ENCODE measurements at regions not wholly inside any gene's neighbourhood (a gene's known extent, or its start where the extent isn't known, plus 50 kb on each side); places are given as distances from the start of the nearest gene placed in this dataset.

- intact Hi-C loops (cut with micrococcal nuclease): no loop called here
- no peaks in the 10 kb centered on the region for H3K4me1 Mint-ChIP-seq
- ChIA-PET CTCF (no interaction called here), POLR2A (no interaction called here)
- H3K36me3 Mint-ChIP-seq: no peaks in the 10 kb centered on the region
- Histone ChIP-seq H3K36me3 (ENCODE audit: control insufficient read depth in 2 of 3, insufficient read depth in 3 of 3, low read length in 3 of 3) (no peaks in the 10 kb centered on the region), H3K4me1 (ENCODE audit: control insufficient read depth in 2 of 2, insufficient read depth in 2 of 2, low read length in 2 of 2) (no peaks in the 10 kb centered on the region), H3K27ac (ENCODE audit: low read depth, low read length) (no peak overlapping the region), H3K27me3 (ENCODE audit: control insufficient read depth in 2 of 2, insufficient read depth in 2 of 2, low read length in 2 of 2) (no peaks in the 10 kb centered on the region), H3K9me3 (ENCODE audit: control insufficient read depth in 2 of 3, low read length in 3 of 3) (no peaks in the 10 kb centered on the region), H3K4me3 (ENCODE audit: low read length) (no peak overlapping the region)
- no peak overlapping the region for H3K27ac Mint-ChIP-seq
- DNase-seq (no peak), ATAC-seq (no peak)
- peaks cover 0 to 9% (median 0%) of the 10 kb centered on the region in 11 donors for H3K9me3 Mint-ChIP-seq
- no peak overlapping the region for H3K4me3 Mint-ChIP-seq
- no peaks in the 10 kb centered on the region for H3K27me3 Mint-ChIP-seq
Observed at GRCh38 chr21:22132358-22133071, 1134.3 kb downstream of the NCAM2 start.

GRCh38 chr21:22136740-22137139 is 1138.5 kb downstream of the NCAM2 start:
- Histone ChIP-seq H3K4me1 (ENCODE audit: control insufficient read depth in 2 of 2, insufficient read depth in 2 of 2, low read length in 2 of 2) (no peaks in the 10 kb centered on the region), H3K36me3 (ENCODE audit: control insufficient read depth in 2 of 3, insufficient read depth in 3 of 3, low read length in 3 of 3) (no peaks in the 10 kb centered on the region), H3K4me3 (ENCODE audit: low read length) (no peak overlapping the region), H3K27ac (ENCODE audit: low read depth, low read length) (no peak overlapping the region), H3K9me3 (ENCODE audit: control insufficient read depth in 2 of 3, low read length in 3 of 3) (no peaks in the 10 kb centered on the region), H3K27me3 (ENCODE audit: control insufficient read depth in 2 of 2, insufficient read depth in 2 of 2, low read length in 2 of 2) (no peaks in the 10 kb centered on the region)
- Mint-ChIP-seq H3K27me3 (no peaks in the 10 kb centered on the region), H3K36me3 (no peaks in the 10 kb centered on the region), H3K4me3 (no peak overlapping the region), H3K9me3 (peaks cover 0 to 6% (median 0%) of the 10 kb centered on the region in 11 donors), H3K4me1 (no peaks in the 10 kb centered on the region), H3K27ac (no peak overlapping the region)
- DNase-seq: no peak
- ATAC-seq: no peak
- intact Hi-C loops (cut with micrococcal nuclease): no loop called here
- ChIA-PET CTCF (no interaction called here), POLR2A (no interaction called here)

GRCh38 chr21:22138297-22139016 is 1140.2 kb downstream of the NCAM2 start:
- Histone ChIP-seq H3K9me3 (ENCODE audit: control insufficient read depth in 2 of 3, low read length in 3 of 3) (no peaks in the 10 kb centered on the region), H3K4me1 (ENCODE audit: control insufficient read depth in 2 of 2, insufficient read depth in 2 of 2, low read length in 2 of 2) (no peaks in the 10 kb centered on the region), H3K4me3 (ENCODE audit: low read length) (no peak overlapping the region), H3K27me3 (ENCODE audit: control insufficient read depth in 2 of 2, insufficient read depth in 2 of 2, low read length in 2 of 2) (no peaks in the 10 kb centered on the region), H3K36me3 (ENCODE audit: control insufficient read depth in 2 of 3, insufficient read depth in 3 of 3, low read length in 3 of 3) (no peaks in the 10 kb centered on the region), H3K27ac (ENCODE audit: low read depth, low read length) (no peak overlapping the region)
- POLR2A ChIA-PET: no interaction called here
- Mint-ChIP-seq H3K4me1 (no peaks in the 10 kb centered on the region), H3K27ac (no peak overlapping the region), H3K9me3 (peaks cover 0 to 6% (median 0%) of the 10 kb centered on the region in 11 donors), H3K4me3 (no peak overlapping the region), H3K36me3 (no peaks in the 10 kb centered on the region), H3K27me3 (no peaks in the 10 kb centered on the region)
- CTCF ChIA-PET: no interaction called here
- DNase-seq (no peak), ATAC-seq (no peak)
- intact Hi-C loops (cut with micrococcal nuclease): no loop called here

GRCh38 chr21:22145545-22145944 is 1147.3 kb downstream of the NCAM2 start:
- Histone ChIP-seq H3K4me1 (ENCODE audit: control insufficient read depth in 2 of 2, insufficient read depth in 2 of 2, low read length in 2 of 2) (no peaks in the 10 kb centered on the region), H3K9me3 (ENCODE audit: control insufficient read depth in 2 of 3, low read length in 3 of 3) (no peaks in the 10 kb centered on the region), H3K36me3 (ENCODE audit: control insufficient read depth in 2 of 3, insufficient read depth in 3 of 3, low read length in 3 of 3) (no peaks in the 10 kb centered on the region), H3K27me3 (ENCODE audit: control insufficient read depth in 2 of 2, insufficient read depth in 2 of 2, low read length in 2 of 2) (no peaks in the 10 kb centered on the region), H3K27ac (ENCODE audit: low read depth, low read length) (no peak overlapping the region), H3K4me3 (ENCODE audit: low read length) (no peak overlapping the region)
- peaks cover 0 to 4% (median 0%) of the 10 kb centered on the region in 7 donors for H3K4me1 Mint-ChIP-seq
- H3K4me3 Mint-ChIP-seq: no peak overlapping the region
- H3K27me3 Mint-ChIP-seq: no peaks in the 10 kb centered on the region
- H3K36me3 Mint-ChIP-seq: no peaks in the 10 kb centered on the region
- ATAC-seq: no peak
- H3K27ac Mint-ChIP-seq: peak overlapping the region in 1 of 9 donors; percentile 82
- DNase-seq: peak in 1 of 9 donors; percentile 13
- POLR2A ChIA-PET: no interaction called here
- intact Hi-C loops (cut with micrococcal nuclease): no loop called here
- CTCF ChIA-PET: no interaction called here
- peaks cover 3 to 20% (median 11%) of the 10 kb centered on the region in 11 donors for H3K9me3 Mint-ChIP-seq

GRCh38 chr21:22154579-22155274 is 1156.5 kb downstream of the NCAM2 start:
- Histone ChIP-seq H3K4me3 (ENCODE audit: low read length) (no peak overlapping the region), H3K9me3 (ENCODE audit: control insufficient read depth in 2 of 3, low read length in 3 of 3) (no peaks in the 10 kb centered on the region), H3K27ac (ENCODE audit: low read depth, low read length) (no peak overlapping the region), H3K27me3 (ENCODE audit: control insufficient read depth in 2 of 2, insufficient read depth in 2 of 2, low read length in 2 of 2) (no peaks in the 10 kb centered on the region), H3K4me1 (ENCODE audit: control insufficient read depth in 2 of 2, insufficient read depth in 2 of 2, low read length in 2 of 2) (no peaks in the 10 kb centered on the region), H3K36me3 (ENCODE audit: control insufficient read depth in 2 of 3, insufficient read depth in 3 of 3, low read length in 3 of 3) (no peaks in the 10 kb centered on the region)
- no peaks in the 10 kb centered on the region for H3K4me1 Mint-ChIP-seq
- DNase-seq (no peak), ATAC-seq (no peak)
- no peak overlapping the region for H3K27ac Mint-ChIP-seq
- intact Hi-C loops (cut with micrococcal nuclease): no loop called here
- ChIA-PET CTCF (no interaction called here), POLR2A (no interaction called here)
- H3K36me3 Mint-ChIP-seq: no peaks in the 10 kb centered on the region
- H3K9me3 Mint-ChIP-seq: peaks cover 0 to 5% (median 0%) of the 10 kb centered on the region in 11 donors
- H3K4me3 Mint-ChIP-seq: no peak overlapping the region
- no peaks in the 10 kb centered on the region for H3K27me3 Mint-ChIP-seq

- H3K27ac Mint-ChIP-seq: no peak overlapping the region
- POLR2A ChIA-PET: no interaction called here
Observed at GRCh38 chr21:22164912-22165311, 1166.7 kb downstream of the NCAM2 start.

More at GRCh38 chr21:22164912-22165311, 1166.7 kb downstream of the NCAM2 start:
- no peaks in the 10 kb centered on the region for H3K27me3 Mint-ChIP-seq
- H3K9me3 ChIP-seq (ENCODE audit: control insufficient read depth in 2 of 3, low read length in 3 of 3): no peaks in the 10 kb centered on the region
- intact Hi-C loops (cut with micrococcal nuclease): no loop called here
- no peak overlapping the region for H3K4me3 ChIP-seq (ENCODE audit: low read length)
- ATAC-seq: no peak
- H3K9me3 Mint-ChIP-seq: peaks cover 0 to 9% (median 0%) of the 10 kb centered on the region in 11 donors
- no peaks in the 10 kb centered on the region for H3K27me3 ChIP-seq (ENCODE audit: control insufficient read depth in 2 of 2, insufficient read depth in 2 of 2, low read length in 2 of 2)
- H3K4me3 Mint-ChIP-seq: no peak overlapping the region
- H3K27ac ChIP-seq (ENCODE audit: low read depth, low read length): no peak overlapping the region
- H3K4me1 Mint-ChIP-seq: no peaks in the 10 kb centered on the region
- no peaks in the 10 kb centered on the region for H3K4me1 ChIP-seq (ENCODE audit: control insufficient read depth in 2 of 2, insufficient read depth in 2 of 2, low read length in 2 of 2)
- no peak for DNase-seq
- no peaks in the 10 kb centered on the region for H3K36me3 Mint-ChIP-seq
- H3K36me3 ChIP-seq (ENCODE audit: control insufficient read depth in 2 of 3, insufficient read depth in 3 of 3, low read length in 3 of 3): no peaks in the 10 kb centered on the region
- CTCF ChIA-PET: no interaction called here

All from naive thymus-derived CD4-positive, alpha-beta T cell (primary cell).